AG08396 (cell line): ENCODE measurements at regions not wholly inside any gene's neighbourhood (a gene's known extent, or its start where the extent isn't known, plus 50 kb on each side); places are given as distances from the start of the nearest gene placed in this dataset.

Source experiments
- DNase-seq: peaks from one replicate; pipeline ENCODE4 v3.0.0; 2012; ENCODE audit warnings: low spot score, mixed read lengths

DNA sequence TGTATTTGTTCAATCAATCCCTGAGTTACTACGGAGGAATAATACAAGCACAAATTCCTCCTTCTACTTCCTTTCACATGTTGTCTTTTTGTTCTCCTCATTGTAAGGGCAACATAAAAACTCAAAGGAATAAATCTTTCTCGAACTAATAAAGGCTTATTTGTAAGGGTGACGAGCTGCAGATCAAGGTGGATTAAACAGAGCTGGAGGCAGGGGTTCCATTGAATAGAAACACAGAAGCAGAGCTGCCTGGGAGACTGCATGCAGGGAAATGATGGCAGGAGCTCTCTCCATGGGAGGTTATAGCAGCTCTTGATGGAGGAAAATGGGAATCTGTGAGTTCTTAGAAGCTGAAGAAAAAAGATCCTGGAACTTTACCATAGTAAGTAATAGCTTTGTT is 160.2 kb downstream of the CYYR1 start:
- no peak for DNase-seq

DNA sequence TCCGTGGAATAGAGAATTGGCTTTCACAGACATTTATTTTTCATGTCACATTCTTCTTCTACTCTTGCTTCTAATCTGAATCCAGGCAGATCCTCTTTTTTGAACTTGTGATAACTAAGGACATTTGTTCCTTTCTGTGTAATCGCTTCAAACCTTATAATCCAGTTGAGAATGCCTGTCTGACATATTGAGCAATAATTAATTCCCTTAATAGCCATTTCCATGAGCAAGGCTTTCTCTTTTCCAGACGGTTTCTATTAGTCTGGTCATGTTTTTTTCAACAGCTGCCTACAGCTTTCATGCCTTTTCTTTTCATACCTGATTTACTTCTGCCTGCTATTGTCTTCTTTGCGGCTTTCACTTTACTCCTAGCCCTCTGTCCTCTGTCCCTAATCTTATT is 163.4 kb downstream of the CYYR1 start:
- DNase-seq: no peak

DNA sequence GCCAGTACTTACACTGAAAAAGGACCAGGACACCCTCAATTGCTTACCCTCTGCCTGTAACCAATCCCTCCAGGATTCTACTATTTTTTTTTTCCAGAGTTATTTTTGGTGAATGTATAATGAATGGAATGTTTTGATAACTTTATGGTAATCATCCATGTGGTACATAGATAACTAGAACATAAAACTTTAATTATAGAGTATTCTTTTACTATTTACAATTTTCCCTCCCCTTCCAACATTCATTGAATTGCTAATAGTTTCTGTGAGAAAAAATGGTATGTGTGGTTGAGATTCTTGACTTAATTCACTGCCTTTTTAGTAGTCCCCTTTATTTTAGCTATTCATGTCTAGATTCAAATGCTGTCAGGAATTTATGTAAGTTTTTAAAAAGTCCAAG is 164.6 kb downstream of the CYYR1 start:
- no peak for DNase-seq

DNA sequence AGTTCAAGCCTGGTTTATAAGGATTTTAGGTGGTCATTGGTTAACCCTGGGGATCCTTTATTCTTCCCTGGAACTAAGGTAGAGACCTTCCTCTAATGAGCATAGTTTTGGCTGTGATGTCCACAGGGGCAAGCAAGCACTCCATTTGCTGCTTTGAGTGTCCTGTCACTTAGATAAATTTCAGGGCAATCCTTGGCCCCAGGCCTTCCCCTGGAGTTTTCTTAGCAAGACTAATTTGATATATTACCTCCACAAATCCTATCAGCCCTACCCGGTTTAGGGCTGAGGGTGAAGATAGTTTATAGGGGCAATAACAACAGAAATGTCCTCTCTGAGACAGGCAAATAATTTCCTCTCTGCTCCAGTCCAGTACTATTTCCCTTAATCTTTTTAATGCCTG is 166.6 kb downstream of the CYYR1 start:
- no peak for DNase-seq

DNA sequence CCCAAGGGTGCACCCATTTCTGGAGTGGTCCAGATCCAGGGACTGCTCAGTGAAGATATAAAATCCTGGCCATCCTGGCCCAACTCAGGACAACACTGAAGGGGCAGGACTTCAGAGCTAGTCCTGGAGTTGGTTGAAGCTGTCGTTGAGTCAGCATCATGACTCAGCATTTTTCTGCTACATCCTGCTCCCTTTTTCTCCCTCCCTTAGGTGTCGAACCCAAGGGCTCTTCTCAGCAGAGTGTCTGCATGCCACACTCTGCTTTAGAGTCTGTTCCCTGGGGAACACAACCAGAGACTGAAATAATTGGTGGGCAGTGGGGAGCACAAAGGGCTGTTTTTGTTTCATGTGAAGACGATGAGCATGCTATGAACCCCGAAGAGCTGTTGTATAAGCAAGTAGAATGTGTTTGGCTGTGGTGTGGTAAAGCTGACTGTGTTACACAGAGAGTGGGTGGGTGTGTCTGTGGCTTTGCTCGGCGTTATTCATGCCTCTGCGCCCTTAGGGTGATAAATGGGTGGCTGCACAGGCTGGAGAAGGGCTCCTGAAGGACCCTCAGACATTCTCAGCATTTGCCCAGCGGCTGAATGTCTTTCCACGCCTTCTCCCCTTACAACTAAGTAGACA is 167.2 kb downstream of the CYYR1 start:
- peak; percentile 43 for DNase-seq

DNA sequence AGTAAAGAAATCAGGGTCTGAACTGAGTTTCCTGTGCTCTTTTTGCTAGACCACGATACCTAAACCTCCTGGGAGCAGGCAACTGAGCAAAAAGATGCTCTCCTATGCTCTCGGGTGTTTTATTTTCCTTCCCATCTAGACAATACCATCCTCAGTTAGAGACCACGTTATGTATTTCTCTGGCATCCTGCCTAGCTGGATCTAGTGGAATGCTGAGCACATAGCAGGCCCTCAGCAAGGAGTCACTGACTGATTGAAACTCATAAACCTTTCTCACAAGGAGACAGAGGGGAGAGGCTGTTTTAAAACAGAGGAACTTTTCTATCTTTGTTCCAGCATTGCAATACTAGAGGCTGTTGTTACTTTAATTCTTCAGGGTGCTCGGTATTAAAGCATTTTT is 168.0 kb downstream of the CYYR1 start:
- DNase-seq: no peak

DNA sequence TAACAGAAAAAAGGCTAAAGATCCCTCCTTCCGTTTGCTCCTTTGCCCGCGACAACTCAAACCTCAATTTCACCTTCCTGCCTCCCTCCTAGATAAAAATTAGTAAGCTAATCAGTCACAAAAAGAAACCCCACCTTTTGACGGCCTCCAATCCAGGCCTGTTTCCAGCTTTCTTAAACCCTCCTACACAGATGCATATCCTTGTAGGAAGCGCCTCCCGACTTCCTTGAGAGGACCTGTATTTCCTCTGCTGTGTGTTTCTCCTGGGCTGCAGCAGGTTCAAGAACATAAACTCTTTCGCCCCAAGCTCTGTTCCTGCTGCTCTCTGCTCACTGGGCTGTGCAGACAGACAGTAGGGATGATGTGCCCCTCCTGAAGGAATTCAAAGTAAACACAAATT is 168.8 kb downstream of the CYYR1 start:
- no peak for DNase-seq

DNA sequence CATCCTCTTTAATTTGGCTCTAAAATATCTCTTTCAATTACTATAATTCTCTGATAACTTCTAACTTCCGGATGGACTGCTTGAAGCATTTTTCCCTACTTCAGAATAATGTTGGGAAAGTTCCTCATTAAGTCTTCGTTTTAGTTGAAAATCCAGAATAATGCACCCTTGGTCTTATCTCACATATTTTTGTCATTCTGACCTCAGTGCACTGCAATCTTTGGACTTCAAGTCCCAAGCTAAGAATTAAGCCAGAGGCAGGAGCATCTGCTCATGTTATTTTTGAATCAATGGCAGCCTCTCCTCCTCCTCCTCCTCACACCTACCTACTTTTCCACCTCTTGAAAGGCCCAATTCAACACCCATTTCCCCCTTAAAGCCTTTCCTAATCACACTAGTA is 169.8 kb downstream of the CYYR1 start:
- no peak for DNase-seq

DNA sequence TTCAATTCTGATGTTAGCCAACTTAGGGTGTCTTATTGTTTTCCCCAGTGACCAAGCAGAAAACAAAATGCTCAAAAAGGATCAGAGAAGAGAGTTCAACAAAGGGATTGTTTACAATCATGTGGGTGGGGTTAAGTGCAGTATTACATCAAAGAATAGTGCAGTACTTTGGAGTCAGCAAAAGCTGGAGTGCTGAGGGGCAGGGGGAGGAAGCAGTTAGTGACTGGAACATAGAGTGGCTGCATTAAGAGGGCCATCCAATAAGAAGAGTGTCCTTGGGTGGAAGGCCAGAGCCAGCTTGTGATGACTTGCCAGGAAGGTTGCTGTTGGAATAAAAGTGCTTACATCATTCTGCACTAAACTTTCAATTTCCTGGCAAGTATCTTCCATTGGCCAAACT is 175.5 kb downstream of the CYYR1 start:
- no peak for DNase-seq

DNA sequence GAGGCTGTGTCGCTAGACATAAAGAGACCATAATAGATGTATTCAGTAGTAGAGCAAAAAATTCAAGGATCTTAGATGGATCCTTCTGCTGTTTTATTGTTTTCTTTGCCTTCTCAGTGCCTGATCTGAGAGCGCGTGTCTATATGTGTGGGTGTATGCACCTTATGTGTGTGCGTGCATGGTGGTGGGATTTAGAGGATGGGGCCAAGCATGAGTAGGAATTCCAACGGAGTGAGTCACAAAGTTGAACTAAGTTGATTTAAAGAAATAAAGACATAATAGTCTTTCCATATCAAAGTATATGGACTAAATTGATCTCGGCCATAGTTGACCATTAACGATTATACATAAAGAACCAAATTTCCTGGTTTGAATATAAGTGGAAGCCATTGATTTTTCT is 178.7 kb downstream of the CYYR1 start:
- DNase-seq: no peak

DNA sequence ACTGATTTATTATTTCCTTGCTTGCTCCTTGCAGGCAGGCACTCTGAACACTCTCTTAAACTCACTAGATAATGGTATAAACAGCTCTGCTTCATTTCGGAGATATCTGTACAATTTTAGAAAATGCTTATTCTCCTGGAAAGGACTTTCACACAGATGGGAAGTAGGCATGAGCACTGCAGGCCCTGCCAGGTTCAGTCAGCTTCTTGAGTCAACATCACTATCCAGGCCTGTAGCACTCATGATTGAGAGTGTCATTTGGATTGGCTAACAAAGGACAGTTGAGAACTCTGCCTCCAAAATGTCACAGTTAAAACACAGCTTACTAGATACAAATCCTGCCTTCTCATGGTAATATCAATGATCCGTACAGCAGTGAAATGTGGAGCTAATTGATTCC is 181.9 kb downstream of the CYYR1 start:
- DNase-seq: no peak

DNA sequence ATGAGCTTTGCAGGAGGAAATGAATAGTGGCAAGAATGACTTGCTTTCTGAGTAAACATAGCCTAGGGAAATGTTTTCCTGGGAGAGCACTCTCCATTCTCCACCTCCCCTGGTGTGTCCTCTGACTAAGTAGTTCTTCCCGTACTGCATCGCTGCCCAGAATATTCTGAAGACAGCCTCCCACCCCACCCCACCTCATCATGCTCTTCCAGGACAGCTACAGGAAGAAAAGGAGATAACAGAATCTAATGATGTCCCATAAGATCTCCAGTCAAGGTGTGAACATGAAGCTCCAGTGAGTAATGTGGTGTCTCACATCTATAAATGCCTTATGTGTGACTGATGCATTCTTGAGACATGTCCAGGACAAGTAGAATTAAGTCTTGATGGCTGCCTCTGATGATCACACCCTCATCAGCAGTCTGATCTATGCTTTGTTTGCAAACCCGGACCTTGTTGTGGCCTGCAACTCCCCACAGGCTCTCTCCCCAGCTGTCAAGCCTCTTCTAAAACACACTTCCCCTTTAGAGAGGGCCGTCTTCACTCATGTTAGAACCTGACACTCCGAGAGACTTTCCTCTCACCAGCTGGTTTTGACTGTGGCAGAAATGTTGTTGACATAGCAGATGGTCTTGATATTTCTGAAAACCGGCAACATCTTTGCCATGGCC is 183.0 kb downstream of the CYYR1 start:
- no peak for DNase-seq

DNA sequence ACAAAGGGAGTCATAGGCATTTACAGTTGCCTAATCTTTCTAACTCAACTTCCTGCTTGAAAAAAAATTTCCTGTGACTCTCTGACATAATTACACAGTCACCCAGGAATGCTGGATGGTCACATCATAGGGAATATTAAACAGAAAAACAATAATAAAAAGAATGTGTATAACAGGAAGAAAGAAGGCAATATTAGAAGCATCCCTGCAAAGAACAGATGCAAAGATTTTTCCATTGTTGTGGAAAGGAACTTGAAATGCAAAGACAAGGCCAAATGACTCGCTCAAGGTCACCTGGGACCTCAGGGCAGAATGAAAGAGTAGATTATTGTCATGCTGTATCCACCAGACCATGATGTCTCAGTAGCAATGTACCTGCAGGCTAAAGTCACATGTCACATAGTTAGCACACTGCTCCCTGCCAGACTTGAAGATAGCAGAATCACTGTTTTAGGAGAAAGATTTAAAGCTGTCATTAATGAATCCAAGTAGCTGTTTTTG is 184.3 kb downstream of the CYYR1 start:
- DNase-seq: no peak

DNA sequence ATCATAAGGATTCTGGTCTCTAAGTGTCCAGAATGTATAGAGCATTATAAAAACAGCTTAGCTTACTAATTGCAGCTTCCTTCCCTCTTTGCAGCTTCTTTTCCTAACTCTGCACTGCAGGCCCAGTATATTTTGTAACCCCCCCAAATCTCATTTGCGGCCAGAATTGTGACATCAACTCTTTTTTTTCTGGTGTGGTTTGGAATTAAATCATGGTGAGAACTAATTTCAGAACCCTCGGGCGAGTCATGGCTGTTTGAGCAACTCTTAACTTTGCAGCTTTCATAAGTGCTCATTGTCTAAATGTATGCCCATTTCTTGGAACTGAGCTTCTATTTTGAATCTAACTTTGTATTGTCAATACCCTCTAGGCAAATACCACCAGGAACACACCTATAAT is 187.4 kb downstream of the CYYR1 start:
- no peak for DNase-seq

DNA sequence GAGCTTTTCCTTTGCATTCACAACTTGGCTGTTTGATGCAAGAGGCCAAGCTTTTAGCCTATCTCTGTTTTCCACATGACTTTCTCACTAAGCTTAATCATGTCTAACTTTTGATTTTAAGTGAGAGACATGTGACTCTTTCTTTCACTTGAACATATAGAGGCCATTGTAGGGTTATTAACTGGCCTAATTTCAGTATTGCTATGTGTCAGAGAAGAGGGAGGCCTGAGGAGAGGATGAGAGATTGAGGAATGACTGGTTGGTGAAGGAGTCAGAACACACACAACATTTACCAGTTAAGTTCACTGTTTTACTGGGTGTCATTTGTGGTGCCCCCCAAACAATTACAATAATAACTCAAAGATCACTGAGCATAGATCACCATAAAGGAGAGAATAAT is 193.5 kb downstream of the CYYR1 start:
- no peak for DNase-seq

DNA sequence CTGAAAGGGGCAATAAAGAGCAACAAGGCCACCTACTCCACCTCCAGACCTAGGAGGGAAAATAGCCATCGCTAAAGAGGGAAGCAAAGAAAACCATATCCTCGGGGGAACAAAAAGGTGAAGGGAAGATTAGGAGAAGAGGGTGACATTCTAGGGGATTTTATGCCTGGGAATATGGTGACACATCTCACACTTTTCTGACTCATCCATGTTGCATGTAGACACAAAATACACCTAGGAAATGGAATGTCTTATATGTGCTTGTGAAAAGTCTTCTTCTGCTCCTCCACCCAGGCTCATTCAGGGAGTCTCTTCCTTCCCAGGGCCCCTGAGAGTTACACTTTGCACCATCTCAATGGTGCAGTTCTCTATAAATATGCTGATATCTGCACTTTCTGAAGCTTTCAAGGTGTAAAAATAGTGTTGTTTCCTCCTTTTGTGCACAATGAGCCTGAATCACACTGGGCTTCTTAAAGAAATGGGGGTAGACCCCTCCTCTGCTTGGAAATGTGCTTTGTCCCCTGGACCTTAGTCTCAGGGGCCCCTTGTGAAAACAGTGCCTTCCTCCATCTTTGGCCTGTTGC is 195.9 kb downstream of the CYYR1 start:
- no peak for DNase-seq

DNA sequence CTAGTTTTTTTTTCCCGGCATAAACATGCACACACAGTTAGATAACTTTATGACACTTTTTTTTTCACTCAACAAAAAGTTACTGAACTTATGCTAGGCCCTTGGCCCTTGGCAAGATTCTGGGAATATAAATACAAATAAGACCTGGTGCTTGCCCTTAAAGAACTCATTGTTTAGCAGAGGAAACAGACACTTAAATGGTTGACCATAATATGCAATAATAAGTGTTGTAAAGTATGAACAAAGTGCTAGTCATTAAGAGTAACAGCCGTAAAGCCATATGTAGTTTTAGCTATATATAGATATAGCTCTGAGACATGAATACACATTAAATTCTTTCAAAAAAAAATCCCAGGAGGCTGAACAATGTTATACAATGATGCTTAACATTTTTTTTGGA is 198.3 kb downstream of the CYYR1 start:
- DNase-seq: no peak

DNA sequence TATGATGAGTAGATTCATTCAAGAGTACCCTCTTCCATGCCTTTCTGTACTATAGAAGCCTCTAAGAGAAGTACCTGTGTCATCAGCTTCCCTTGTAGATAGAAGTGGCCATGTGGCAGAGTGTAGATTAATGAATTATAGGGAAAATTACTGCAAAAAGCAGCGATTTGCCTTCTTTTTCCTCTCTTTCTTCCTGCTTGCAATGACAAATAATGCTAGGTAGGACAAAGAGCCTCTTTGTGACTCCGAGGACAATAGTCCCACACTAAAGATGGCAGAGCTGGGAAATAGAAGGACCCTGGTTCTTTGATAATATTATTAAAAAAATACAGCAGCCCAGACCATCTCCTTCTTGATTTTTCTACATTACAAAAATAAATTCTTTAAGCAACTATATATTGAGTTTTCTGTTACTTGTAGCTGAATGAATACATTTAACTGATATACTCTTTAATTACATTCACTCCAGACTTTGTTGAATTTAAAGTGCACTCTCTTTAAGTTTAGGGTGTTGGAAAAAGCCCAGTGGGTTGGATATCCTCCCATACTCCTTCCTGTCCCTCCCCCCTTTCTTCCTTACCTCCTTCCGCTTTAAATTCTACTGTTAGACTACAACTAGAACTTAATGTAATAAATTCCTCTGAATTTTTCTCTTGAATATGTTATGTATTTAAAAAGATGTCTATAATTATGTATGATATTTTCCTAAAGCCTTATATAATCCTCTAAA is 198.2 kb upstream of the APP start:
- DNase-seq: no peak

DNA sequence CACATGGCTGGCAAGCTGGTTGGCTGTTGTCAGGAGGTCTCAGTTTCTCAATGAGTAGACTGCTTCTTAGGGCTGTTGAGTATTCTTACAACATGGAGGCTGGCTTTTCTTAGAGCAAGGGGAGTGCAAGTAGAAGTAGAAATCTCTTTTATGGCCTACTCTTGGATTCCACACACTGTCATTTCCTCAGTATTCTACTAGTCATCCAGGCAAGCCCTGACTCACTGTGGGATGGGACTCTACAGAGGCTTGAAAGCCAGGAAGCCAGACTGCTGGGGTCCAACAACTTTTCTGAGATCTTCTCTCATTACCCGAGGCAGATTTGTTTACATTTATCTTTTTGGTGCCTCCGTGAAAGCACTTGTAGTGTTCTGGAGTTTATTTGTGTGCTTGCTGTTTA is 196.2 kb upstream of the APP start:
- DNase-seq: no peak

DNA sequence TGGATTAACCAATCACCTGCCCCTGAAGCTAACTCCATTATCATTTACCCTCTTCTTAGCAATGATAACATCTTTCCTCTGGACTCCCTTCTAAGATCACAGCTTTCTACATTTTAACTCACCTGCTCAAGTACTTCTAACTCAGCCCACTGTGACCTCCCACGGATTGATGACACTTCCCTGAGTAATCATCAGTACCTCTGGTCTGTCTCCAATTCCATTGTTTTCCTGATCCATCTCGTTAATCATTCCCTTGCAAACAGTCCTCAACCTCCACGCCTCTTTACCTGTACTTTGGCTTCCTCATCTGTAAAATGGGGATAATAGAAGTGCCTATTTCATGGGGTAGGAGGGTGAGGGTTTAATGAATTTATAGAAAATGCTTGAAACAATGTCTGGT is 195.3 kb upstream of the APP start:
- DNase-seq: no peak

DNA sequence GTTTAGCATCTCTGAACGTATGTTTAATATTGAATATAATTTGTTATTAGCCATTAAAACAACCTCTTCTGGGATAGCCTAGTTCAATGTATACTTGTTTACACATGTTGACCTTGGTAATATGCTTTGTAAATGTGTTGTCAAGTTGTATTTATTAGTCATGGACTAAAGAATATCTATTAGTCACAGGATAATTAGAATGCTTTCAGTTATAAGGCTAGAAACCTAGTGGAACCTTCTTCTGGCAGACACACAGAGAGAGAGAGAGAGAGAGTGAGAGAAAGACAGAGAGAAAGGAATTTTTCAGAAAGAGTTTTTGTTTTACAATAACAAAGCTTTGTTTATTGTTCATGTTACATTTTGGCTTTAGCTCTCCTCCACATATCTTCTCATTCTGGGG is 181.1 kb upstream of the APP start:
- DNase-seq: no peak

DNA sequence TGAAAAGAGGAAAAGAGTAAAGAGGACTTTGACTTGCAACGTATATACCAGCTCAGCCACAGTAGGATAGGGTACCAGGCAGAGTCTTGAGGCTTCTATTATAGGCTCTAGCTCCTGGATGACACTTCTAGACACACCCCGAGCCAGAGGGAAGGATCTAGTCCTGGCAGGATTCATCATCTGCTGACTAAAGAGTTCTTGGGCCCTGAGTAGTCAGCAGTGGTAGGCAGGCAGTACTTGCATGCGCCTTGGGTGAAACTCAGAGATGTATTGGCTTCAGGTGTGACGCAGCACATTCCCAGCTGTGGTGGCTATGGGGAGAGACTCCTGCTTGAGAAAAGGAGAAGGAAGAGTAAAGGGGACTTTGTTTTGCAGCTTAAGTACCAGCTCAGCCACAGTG is 162.3 kb upstream of the APP start:
- DNase-seq: no peak
